ENCODE measurements at regions not wholly inside any gene's neighbourhood (a gene's known extent, or its start where the extent isn't known, plus 50 kb on each side); places are given as distances from the start of the nearest gene placed in this dataset.

DNA sequence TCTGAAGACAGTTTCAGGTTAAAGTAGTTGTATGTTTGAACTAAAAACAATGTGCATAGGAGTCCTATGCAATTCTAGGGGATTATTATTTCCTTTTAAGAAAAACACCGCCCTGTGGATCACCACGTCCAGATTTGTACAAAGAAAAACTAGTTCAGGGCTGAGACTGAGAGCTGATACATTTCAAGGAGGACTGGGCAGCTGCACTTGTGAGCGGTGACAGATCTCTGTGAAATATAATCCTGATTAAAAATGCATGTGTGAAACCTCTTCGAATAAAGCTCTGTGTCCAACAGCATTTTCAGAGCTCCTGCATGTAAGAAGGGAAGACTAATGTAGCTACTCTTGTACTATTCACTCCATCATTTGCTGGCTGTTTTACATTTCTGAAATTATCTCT lies 365.8 kb upstream of the PITX2 start (continued):
- no peak for TF ChIP-seq SAFB2 (IDR thresholded peaks at IDR 0.05; ENCODE audit: borderline replicate concordance, low read depth, low read length, severe bottlenecking)
- TF ChIP-seq SRSF9 (IDR thresholded peaks at IDR 0.05; ENCODE audit: borderline replicate concordance, low read depth, low read length): no peak
- TF ChIP-seq TOE1 (IDR thresholded peaks at IDR 0.05; ENCODE audit: borderline replicate concordance): no peak
- TF ChIP-seq TOE1 (CRISPR knock-in tag; IDR thresholded peaks at IDR 0.05; ENCODE audit: borderline replicate concordance, low read depth): no peak

- H3K36me3 ChIP-seq (ENCODE audit: control insufficient read depth, insufficient read depth, low read length): no peaks in the 10 kb centered on the region
- H4K20me1 ChIP-seq (replicated peaks; ENCODE audit: control insufficient read depth, insufficient read depth, low read length): no peaks in the 10 kb centered on the region
- H2AFZ ChIP-seq (ENCODE audit: low read depth, low read length): no peak overlapping the region
- H3K9ac ChIP-seq (ENCODE audit: insufficient read depth in 1 of 2, low read depth in 2 of 2, low read length in 2 of 2): no peak overlapping the region
- no peaks in the 10 kb centered on the region for H3K79me2 ChIP-seq (ENCODE audit: control insufficient read depth, insufficient read depth, low read length)
- intact Hi-C loops (cut with micrococcal nuclease): no loop called here
- WGBS (ENCODE audit: insufficient coverage, low coverage, missing lambda C conversion rate): 6% methylated on average over 1 of the region's 1 CpG
- ChIA-PET CTCF (ENCODE audit: low intra/inter-chr PET ratio) (no interaction called here), POLR2A (no interaction called here)
- H3K4me3 ChIP-seq: no peak overlapping the region
- ATAC-seq (no peak), DNase-seq (ENCODE audit: extremely low read depth in 1 of 4, low spot score in 3 of 4) (no peak), FAIRE-seq (no peak)
- no peaks in the 10 kb centered on the region for H3K4me1 ChIP-seq (replicated peaks in 1 of 2; ENCODE audit: control insufficient read depth in 2 of 2, insufficient read depth in 2 of 2, low read length in 2 of 2)
- H3K9me1 ChIP-seq (ENCODE audit: control insufficient read depth, insufficient read depth, low read length): no peaks in the 10 kb centered on the region
- no peaks in the 10 kb centered on the region for H3K27me3 ChIP-seq (ENCODE audit: control insufficient read depth in 2 of 2, insufficient read depth in 2 of 2, low read length in 2 of 2)
- no TSS peak for BruUV-seq (replicated peaks)
- no peak overlapping the region for H3K27ac ChIP-seq (ENCODE audit: extremely low read depth, low read depth, low read length)
- H3K4me2 ChIP-seq (ENCODE audit: insufficient read depth, low read length): no peak overlapping the region
- in situ Hi-C loops (cut with MboI): no loop called here
- H3K9me3 ChIP-seq (replicated peaks; ENCODE audit: control insufficient read depth, insufficient read depth, low read depth, low read length): no peaks in the 10 kb centered on the region
- TF ChIP-seq HDAC1 (IDR thresholded peaks at IDR 0.05) (no peak), ZSCAN29 (IDR thresholded peaks at IDR 0.05) (no peak), FOXK1 (CRISPR knock-in tag; IDR thresholded peaks at IDR 0.05; ENCODE audit: borderline replicate concordance) (no peak), HES1 (IDR thresholded peaks at IDR 0.05; ENCODE audit: low read depth) (no peak), HINFP (tag; conservative IDR thresholded peaks at IDR 0.05; ENCODE audit: low read depth) (no peak), KAT2B (IDR thresholded peaks at IDR 0.05; ENCODE audit: low read depth, low read length) (no peak), MYBL2 (IDR thresholded peaks at IDR 0.05; ENCODE audit: low read depth) (no peak), MYBL2 (CRISPR knock-in tag; IDR thresholded peaks at IDR 0.05; ENCODE audit: borderline replicate concordance) (no peak), CREM (IDR thresholded peaks at IDR 0.05; ENCODE audit: low read depth) (no peak), ARHGAP35 (IDR thresholded peaks at IDR 0.05; ENCODE audit: partially characterized antibody) (no peak), JUN (IDR thresholded peaks at IDR 0.05; ENCODE audit: borderline replicate concordance, low read depth, low read length) (no peak), JUN (CRISPR knock-in tag; IDR thresholded peaks at IDR 0.05; ENCODE audit: borderline replicate concordance) (no peak), RNF219 (CRISPR knock-in tag; IDR thresholded peaks at IDR 0.05) (no peak), SMAD2 (IDR thresholded peaks at IDR 0.05; ENCODE audit: low read depth, low read length) (no peak), MTA3 (IDR thresholded peaks at IDR 0.05; ENCODE audit: borderline replicate concordance) (no peak)
These were observed 366.2 kb upstream of the PITX2 start for GRCh38 chr4:110989125-110989524.
